ENCODE measurements at regions not wholly inside any gene's neighbourhood (a gene's known extent, or its start where the extent isn't known, plus 50 kb on each side); places are given as distances from the start of the nearest gene placed in this dataset.

GRCh38 chr2:226132323-226133215 lies 667.1 kb downstream of the IRS1 start:
- H3K4me1 ChIP-seq, result peaks cover 15% of the 10 kb centered on the region
- H3K9me3 ChIP-seq, result no peaks in the 10 kb centered on the region
- no peaks in the 10 kb centered on the region for H3K36me3 ChIP-seq
- DNase-seq (ENCODE audit: low spot score in 2 of 2), result no peak
- 97% methylated on average over 5 of the region's 5 CpGs for WGBS
- no peak overlapping the region for H3K4me3 ChIP-seq
- H3K27me3 ChIP-seq, result no peaks in the 10 kb centered on the region
- H3K27ac ChIP-seq, result no peak overlapping the region
- TF ChIP-seq POLR2A (IDR thresholded peaks at IDR 0.05) (no peak), POLR2AphosphoS5 (IDR thresholded peaks at IDR 0.05) (no peak), CTCF (IDR thresholded peaks at IDR 0.05) (no peak), EP300 (IDR thresholded peaks at IDR 0.05) (no peak)

- no peak for DNase-seq (ENCODE audit: low spot score in 2 of 2)
- no peak for TF ChIP-seq CTCF (IDR thresholded peaks at IDR 0.05)
- TF ChIP-seq EP300 (IDR thresholded peaks at IDR 0.05), result no peak
- no peak for TF ChIP-seq POLR2AphosphoS5 (IDR thresholded peaks at IDR 0.05)
- no peak for TF ChIP-seq POLR2A (IDR thresholded peaks at IDR 0.05)
- H3K4me3 ChIP-seq, result no peak overlapping the region
- peaks cover 2% of the 10 kb centered on the region for H3K4me1 ChIP-seq
- WGBS, result 59% methylated on average over 2 of the region's 2 CpGs
- H3K27me3 ChIP-seq, result no peaks in the 10 kb centered on the region
- no peak overlapping the region for H3K27ac ChIP-seq
- no peaks in the 10 kb centered on the region for H3K9me3 ChIP-seq
- H3K36me3 ChIP-seq, result no peaks in the 10 kb centered on the region
These were observed 668.3 kb downstream of the IRS1 start for GRCh38 chr2:226131299-226131784.

- WGBS, result 64% methylated on average over 2 of the region's 2 CpGs
- no peak for DNase-seq (ENCODE audit: low spot score in 2 of 2)
- peaks cover 6% of the 10 kb centered on the region for H3K4me1 ChIP-seq
- TF ChIP-seq CTCF (IDR thresholded peaks at IDR 0.05), result no peak
- no peak for TF ChIP-seq POLR2AphosphoS5 (IDR thresholded peaks at IDR 0.05)
- no peak for TF ChIP-seq EP300 (IDR thresholded peaks at IDR 0.05)
- TF ChIP-seq POLR2A (IDR thresholded peaks at IDR 0.05), result no peak
- H3K27me3 ChIP-seq, result no peaks in the 10 kb centered on the region
- no peaks in the 10 kb centered on the region for H3K36me3 ChIP-seq
- no peaks in the 10 kb centered on the region for H3K9me3 ChIP-seq
- no peak overlapping the region for H3K4me3 ChIP-seq
- no peak overlapping the region for H3K27ac ChIP-seq
These were observed 669.4 kb downstream of the IRS1 start for GRCh38 chr2:226130192-226130591.

GRCh38 chr2:226127682-226128081 lies 671.9 kb downstream of the IRS1 start:
- Histone ChIP-seq H3K4me1 (peaks cover 29% of the 10 kb centered on the region), H3K4me3 (no peak overlapping the region), H3K27ac (no peak overlapping the region), H3K9me3 (no peaks in the 10 kb centered on the region), H3K27me3 (no peaks in the 10 kb centered on the region), H3K36me3 (no peaks in the 10 kb centered on the region)
- TF ChIP-seq EP300 (IDR thresholded peaks at IDR 0.05), result no peak
- no peak for TF ChIP-seq CTCF (IDR thresholded peaks at IDR 0.05)
- TF ChIP-seq POLR2A (IDR thresholded peaks at IDR 0.05), result no peak
- no peak for TF ChIP-seq POLR2AphosphoS5 (IDR thresholded peaks at IDR 0.05)
- WGBS, result 95% methylated on average over 1 of the region's 1 CpG
- no peak for DNase-seq (ENCODE audit: low spot score in 2 of 2)

- TF ChIP-seq POLR2AphosphoS5 (IDR thresholded peaks at IDR 0.05) (no peak), CTCF (IDR thresholded peaks at IDR 0.05) (no peak), POLR2A (IDR thresholded peaks at IDR 0.05) (no peak), EP300 (IDR thresholded peaks at IDR 0.05) (no peak)
- Histone ChIP-seq H3K4me1 (peaks cover 42% of the 10 kb centered on the region), H3K9me3 (no peaks in the 10 kb centered on the region), H3K27me3 (no peaks in the 10 kb centered on the region), H3K4me3 (no peak overlapping the region), H3K36me3 (no peaks in the 10 kb centered on the region), H3K27ac (no peak overlapping the region)
- DNase-seq (ENCODE audit: low spot score in 2 of 2), result no peak
- 92% methylated on average over 1 of the region's 1 CpG for WGBS
These were observed 673.5 kb downstream of the IRS1 start for GRCh38 chr2:226126104-226126503.
